ENCODE measurements at regions not wholly inside any gene's neighbourhood (a gene's known extent, or its start where the extent isn't known, plus 50 kb on each side); places are given as distances from the start of the nearest gene placed in this dataset.

DNA sequence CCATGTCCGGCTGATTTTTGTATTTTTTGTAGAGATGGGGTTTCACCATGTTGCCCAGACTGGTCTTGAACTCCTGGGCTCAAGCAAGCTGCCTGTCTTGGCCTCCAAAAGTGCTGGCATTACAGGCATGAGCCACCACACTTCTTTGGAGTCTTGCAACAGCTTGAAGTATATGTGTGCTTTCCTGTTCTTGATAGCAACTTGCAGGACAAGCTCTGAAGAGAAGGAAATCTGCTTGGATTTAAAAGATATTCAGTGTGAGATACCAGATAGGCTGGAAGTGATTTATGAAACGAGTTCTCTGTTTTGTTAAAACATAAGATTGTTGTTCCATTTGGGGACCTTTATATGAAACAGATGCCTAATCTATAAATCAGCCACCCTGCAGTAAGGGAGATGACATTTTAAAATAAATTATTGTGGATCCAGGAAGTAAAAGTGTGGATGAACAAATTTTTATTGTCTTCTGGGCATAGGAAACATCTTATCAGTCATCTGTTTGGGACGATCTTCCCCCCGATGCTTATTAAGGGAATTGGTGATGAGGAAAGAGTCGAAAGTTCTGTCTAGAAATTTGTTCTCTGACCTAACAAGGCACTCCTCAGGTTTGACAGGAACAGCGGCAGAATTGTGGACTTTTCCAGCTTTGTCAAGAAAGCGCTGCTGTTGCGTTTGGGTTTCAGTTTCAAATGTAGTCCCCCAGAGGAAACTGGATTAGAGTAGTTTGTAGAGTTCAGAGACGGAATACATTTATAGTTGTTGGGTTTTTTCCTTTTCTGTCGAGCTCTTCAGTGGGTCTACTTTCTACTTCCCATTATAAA is 53.7 kb upstream of the MAGI1 start:
- H3K9me3 ChIP-seq (replicated peaks; ENCODE audit: control insufficient read depth, insufficient read depth, low read length), result no peaks in the 10 kb centered on the region
- ATAC-seq (no peak), FAIRE-seq (no peak), DNase-seq (ENCODE audit: low read depth, low spot score) (no peak)
- ChIA-PET CTCF (no interaction called here), POLR2A (no interaction called here), RAD21 (ENCODE audit: unreplicated experiment) (no interaction called here), SMC1A (ENCODE audit: uncharacterized antibody, unreplicated experiment) (interaction anchor here (0.5 kb wide), 1 partner anchor 13 kb away, joined by 3 read pairs; no protein-coding TSS in a partner anchor)
- no peaks in the 10 kb centered on the region for H3K27me3 ChIP-seq (replicated peaks in 1 of 2; ENCODE audit: control insufficient read depth in 2 of 2, insufficient read depth in 2 of 2, low read length in 1 of 2)
- intact Hi-C loops (cut with micrococcal nuclease; ENCODE audit: unreplicated experiment) (no loop called here), in situ Hi-C loops (cut with MboI) (no loop called here)
- TF ChIP-seq RUNX3 (IDR thresholded peaks at IDR 0.05; ENCODE audit: low read length) (no peak), SREBF2 (IDR thresholded peaks at IDR 0.05; ENCODE audit: low read length) (no peak), TCF12 (IDR thresholded peaks at IDR 0.05; ENCODE audit: low read depth, low read length) (no peak), BRCA1 (IDR thresholded peaks at IDR 0.05; ENCODE audit: low read depth, low read length) (no peak), RAD51 (IDR thresholded peaks at IDR 0.05) (no peak), SREBF1 (IDR thresholded peaks at IDR 0.05; ENCODE audit: low read length) (no peak), CHD4 (IDR thresholded peaks at IDR 0.05) (no peak), ETV6 (conservative IDR thresholded peaks at IDR 0.05 in 1 of 2, IDR thresholded peaks at IDR 0.05 in 1 of 2; ENCODE audit: borderline replicate concordance in 1 of 2, low read depth in 1 of 2) (no peak), HDGF (IDR thresholded peaks at IDR 0.05) (no peak), MAX (IDR thresholded peaks at IDR 0.05; ENCODE audit: low read depth, low read length) (no peak), NFYB (IDR thresholded peaks at IDR 0.05; ENCODE audit: insufficient read depth, low read depth, low read length) (no peak), ZNF622 (IDR thresholded peaks at IDR 0.05) (no peak), KLF5 (IDR thresholded peaks at IDR 0.05; ENCODE audit: partially characterized antibody) (no peak), PAX8 (IDR thresholded peaks at IDR 0.05) (no peak), USF1 (IDR thresholded peaks at IDR 0.05; ENCODE audit: borderline replicate concordance, extremely low read length, insufficient read depth, low read depth, low read length) (no peak), PKNOX1 (IDR thresholded peaks at IDR 0.05) (no peak), BCL3 (IDR thresholded peaks at IDR 0.05; ENCODE audit: borderline replicate concordance, insufficient read depth, low read depth, low read length, poor library complexity, severe bottlenecking) (no peak), ATF7 (IDR thresholded peaks at IDR 0.05; ENCODE audit: low read depth) (no peak), TARDBP (IDR thresholded peaks at IDR 0.05; ENCODE audit: borderline replicate concordance) (no peak)
- TF ChIP-seq, protein P1, sequence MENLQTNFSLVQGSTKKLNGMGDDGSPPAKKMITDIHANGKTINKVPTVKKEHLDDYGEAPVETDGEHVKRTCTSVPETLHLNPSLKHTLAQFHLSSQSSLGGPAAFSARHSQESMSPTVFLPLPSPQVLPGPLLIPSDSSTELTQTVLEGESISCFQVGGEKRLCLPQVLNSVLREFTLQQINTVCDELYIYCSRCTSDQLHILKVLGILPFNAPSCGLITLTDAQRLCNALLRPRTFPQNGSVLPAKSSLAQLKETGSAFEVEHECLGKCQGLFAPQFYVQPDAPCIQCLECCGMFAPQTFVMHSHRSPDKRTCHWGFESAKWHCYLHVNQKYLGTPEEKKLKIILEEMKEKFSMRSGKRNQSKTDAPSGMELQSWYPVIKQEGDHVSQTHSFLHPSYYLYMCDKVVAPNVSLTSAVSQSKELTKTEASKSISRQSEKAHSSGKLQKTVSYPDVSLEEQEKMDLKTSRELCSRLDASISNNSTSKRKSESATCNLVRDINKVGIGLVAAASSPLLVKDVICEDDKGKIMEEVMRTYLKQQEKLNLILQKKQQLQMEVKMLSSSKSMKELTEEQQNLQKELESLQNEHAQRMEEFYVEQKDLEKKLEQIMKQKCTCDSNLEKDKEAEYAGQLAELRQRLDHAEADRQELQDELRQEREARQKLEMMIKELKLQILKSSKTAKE (IDR thresholded peaks at IDR 0.05; ENCODE audit: low read depth, poor library complexity, severe bottlenecking), result no peak
- H3K36me3 ChIP-seq (ENCODE audit: control insufficient read depth in 2 of 2, insufficient read depth in 2 of 2, low read length in 1 of 2), result no peaks in the 10 kb centered on the region
- no TSS peak for BruUV-seq (replicated peaks)
- no peak overlapping the region for H2AFZ ChIP-seq (ENCODE audit: control insufficient read depth, low read depth, low read length)
- no peak overlapping the region for H3K4me3 ChIP-seq
- 54% methylated on average over 10 of the region's 10 CpGs for WGBS (ENCODE audit: insufficient coverage, insufficient replicate concordance, low lambda C conversion rate, missing lambda C conversion rate)
- no peak overlapping the region for H3K9ac ChIP-seq (ENCODE audit: control insufficient read depth, insufficient read depth, low read length)
- no peaks in the 10 kb centered on the region for H3K4me1 ChIP-seq (ENCODE audit: control insufficient read depth, insufficient read depth, low read length)
- no peaks in the 10 kb centered on the region for H4K20me1 ChIP-seq (ENCODE audit: control insufficient read depth, insufficient read depth)
- H3K4me2 ChIP-seq (ENCODE audit: control insufficient read depth, insufficient read depth), result no peak overlapping the region
- no peak overlapping the region for H3K27ac ChIP-seq (ENCODE audit: control insufficient read depth, insufficient read depth)
- no peaks in the 10 kb centered on the region for H3K79me2 ChIP-seq (ENCODE audit: control insufficient read depth, insufficient read depth, low read length)

Data from GM12878 (cell line).